EH (cell line): ENCODE measurements at regions not wholly inside any gene's neighbourhood (a gene's known extent, or its start where the extent isn't known, plus 50 kb on each side); places are given as distances from the start of the nearest gene placed in this dataset.
A peak's percentile ranks its signal among the peaks of the same experiment; 100 is the strongest.
"Not testable (repeated sequence)": the region's sequence is repeated elsewhere in the genome, so short reads cannot be mapped to it uniquely, and the experiment has no call there.

Experiments used
- DNase-seq: peaks from one replicate; pipeline ENCODE4 v3.0.0-alpha.2; 2015; ENCODE audit warnings: low read depth

DNA sequence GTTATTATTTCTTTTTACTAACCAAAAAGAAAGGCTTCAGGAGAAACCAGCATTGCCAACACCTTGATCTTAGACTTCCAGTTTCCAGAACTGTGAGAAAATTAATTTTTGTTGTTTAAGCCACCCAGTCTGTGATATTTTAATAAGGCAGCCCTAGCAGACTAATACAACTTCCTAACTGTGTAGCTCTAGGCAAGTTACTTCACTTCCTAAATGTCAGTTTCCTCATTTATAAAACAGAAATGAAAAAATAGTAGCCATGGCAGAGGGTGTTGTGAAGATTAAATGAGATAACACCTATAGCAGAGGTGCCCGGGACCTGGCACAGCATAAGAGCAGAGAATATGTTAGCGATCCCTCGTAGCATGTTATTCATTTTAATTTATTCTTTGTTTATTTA, 66.6 kb upstream of the HAND1 start:
- no peak for DNase-seq

DNA sequence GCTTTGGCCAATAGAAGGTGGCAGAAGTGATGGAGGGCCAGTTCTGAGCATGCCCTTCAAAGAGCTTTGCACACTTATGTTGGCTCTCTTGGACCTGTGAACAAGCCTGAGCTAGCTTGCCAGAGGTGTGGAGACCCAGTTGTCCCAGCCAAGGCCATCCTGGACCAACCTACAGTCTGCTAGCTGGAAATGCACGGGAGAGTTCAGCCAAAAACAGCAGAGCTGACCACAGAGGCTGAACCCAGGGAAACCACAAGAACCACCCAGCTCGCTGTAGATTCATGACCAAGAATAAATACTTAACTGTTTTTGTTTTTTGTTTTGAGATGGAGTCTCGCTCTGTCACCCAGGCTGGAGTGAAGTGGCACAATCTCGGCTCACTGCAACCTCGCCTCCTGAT, 65.4 kb upstream of the HAND1 start:
- DNase-seq: peak; percentile 4

DNA sequence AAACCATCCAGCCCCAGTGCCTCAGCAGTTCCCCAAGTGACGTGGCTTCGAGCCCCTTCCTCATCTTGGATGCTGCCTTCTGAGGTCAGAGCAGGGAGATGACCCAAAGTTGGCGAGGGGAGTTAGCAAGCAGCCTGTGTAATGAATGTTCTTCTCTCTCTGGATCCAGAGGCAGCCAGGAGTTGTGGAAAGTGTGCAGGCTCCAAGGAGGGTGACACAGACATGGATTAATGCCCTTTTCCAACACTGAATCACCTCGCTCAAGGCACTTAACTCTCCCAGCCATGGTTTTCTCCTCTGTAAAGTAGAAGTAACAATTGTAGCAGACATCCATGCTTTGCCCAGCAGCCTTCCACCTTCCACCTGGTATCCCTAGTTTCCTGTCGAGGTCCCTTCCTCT, 64.6 kb upstream of the HAND1 start:
- DNase-seq: no peak

DNA sequence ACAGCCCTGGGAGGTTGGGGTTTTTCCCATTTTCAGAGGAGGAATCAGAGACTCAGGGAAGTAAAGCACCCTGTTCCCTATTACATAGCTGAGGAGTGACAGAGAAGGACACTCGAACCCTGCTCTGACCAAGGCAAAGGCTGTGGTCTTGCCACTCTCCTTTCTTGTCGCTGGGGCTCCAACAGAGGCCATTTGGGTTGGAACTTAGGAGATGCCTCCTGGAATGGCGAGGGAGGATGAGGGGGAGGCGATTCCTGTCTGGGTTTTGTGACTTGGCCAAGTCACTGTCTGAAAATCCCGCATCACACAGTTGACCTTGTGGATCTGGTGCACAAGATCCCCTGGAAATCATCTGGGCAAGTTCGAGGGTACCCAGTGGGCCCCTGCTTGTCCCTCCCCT, 64.0 kb upstream of the HAND1 start:
- DNase-seq: no peak

DNA sequence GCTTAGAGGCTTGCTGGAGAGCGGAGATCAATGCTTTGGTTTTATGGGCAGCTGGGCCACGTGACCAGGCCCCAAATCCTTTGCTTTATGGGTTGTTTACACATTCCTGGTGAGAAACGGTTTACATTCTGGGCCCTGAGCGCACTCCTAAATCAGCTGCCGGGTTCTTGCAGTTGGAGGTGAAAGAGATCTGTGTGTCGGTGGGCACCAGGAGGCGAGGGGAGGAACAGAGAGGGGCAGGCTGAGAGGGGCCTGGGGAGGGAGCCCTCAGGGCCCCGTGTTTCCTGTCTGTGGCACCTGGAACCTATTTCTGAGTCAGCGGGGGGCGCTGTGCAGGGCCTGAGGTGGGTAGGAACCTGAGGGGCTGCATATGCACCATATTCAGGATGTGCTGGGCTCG, 63.5 kb upstream of the HAND1 start:
- no peak for DNase-seq

DNA sequence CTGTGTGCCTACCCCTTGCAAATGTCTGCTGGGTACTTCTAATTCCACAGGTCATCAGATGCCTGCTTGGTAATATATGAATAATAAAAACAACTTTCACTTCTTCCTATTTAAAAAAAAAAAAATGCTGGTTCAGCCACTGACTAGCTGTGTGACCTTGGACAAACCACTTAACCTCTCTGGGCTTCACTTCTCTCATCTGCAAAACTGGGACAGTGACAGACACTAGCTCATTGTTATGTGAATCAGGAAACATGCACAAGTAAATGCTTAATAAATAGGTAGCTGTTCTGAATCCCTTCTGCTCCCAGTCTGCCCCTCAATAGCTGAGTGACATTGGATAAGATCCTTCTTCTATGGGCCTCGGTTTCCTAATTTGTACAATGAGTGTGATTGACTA, 62.6 kb upstream of the HAND1 start:
- DNase-seq: no peak

DNA sequence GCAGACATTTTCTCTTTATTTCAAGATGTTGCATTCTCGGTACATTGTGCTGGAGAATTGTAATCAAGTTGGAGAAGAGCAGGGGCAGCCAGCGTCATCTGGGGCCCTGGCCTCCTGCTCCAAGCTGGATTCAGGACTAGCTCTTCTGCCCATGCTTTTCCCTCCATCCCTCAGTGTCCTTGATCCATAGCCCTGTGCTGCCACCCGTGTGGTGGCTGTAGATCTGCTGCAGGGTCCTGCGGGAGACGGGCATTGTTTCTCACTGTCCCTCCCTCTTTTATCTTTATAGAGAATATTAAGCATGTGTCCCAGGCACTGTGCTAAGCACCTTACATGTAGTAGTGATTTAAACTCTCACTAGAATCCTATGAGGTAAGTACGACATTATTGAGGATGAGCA, 60.5 kb upstream of the HAND1 start:
- DNase-seq: no peak

DNA sequence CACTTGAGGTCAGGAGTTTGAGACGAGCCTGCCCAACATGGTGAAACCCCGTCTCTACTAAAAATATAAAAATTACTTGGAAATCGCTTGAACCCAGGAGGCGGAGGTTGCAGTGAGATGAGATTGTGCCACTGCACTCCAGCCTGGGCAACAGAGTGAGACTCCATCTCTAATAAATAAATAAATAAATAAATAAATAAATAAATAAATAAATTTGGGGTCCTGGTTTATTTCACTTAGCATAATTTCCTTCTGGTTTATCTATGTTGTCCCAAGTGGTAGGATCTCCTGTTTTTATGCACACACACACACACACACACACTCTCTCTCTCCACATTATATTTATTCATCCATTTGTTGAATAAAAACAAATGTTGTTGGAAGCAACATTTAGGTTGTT, 58.4 kb upstream of the HAND1 start:
- not testable (repeated sequence) for DNase-seq

DNA sequence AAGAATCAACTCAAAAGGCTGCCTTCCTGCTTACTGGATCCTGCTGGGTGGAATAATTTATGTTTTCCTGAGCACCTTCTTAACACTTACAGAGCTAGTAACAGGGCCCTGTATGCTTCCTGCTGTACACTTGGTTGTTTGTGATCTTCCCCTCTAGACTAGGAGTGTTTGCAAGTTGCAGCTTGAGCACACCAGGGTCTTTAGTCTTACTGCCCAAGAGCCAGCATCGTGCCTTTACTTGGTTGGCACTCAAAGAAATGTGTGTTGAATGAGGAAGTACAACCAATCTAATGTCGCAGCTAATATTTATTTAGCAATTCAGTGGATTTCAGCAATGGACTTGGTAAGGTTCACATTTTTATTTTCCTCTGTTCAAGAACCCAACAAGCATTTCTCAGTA, 57.5 kb upstream of the HAND1 start:
- no peak for DNase-seq

DNA sequence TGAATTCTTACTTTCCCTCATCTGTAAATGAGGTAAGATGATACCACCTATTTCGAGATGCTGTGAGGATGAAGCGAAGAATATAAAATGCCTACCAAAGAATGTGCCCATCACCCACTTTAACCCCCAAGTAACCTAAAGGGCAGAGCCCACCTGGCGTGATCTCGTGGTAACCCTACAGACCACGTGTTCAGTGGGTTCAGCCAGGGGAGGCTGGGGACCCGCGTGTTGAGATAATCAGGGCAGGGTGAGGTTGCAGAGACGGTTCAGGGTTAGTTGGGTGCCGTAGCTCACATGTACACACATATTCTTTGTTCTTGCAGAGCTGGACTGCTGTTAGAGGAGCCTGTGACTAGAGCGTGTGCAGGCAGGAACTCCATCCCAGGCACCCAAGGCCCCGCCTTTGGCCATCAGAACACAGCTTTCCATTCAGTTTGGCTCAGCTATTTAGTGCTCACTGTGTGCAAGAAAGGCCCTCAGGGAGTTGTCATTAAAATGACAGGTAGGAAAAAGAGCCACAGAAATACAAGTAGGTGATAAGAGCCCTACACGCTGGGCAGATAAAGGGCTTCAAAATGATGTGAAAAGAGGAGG, 56.5 kb upstream of the HAND1 start:
- DNase-seq: no peak

DNA sequence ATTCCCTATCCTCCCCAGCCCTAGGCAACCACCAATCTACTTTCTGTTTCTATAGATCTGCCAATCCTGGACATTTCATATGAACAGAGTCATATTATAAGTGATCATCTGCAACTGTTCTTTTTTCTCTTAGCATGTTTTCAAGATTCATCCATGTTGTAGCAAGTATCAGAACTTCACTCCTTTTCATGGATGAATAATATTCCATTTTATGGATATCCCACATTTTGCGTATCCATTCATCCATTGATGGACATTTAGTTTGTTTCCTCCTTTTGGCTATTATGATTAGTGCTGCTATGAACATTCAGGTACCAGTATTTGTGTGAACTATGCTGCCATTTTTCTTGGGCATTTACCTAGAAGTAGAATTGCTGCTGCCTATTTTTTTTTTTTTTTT, 51.3 kb upstream of the HAND1 start:
- no peak for DNase-seq

DNA sequence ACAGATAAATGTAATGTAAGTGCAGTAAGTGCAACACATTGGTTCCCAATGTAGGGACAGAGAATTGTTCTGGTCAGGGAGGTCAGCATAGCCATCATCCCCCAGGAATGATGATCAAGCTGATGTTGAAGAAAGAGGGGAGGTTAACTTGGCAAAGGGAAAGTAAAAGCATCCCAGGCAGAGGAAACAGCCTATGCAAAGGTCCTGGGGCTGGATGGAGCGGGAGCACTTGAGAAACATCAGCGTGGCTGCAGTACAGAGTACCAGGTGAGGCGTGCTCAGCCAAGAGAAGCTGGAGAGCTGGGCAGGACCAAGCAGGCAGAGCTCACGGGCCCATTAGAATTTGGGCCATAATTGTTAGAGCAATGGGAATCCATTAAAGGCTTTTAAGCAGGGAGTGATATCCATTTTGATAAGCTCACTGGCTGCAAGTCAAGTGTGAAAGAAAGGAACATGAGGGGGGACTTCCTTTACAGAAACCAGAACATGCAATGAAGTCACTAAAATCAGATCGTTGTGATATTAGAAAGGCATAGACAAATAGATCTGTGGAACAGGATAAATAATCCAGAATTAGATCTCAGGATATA, 50.1 kb upstream of the HAND1 start:
- DNase-seq: no peak
